Brain pericyte (primary cell): ENCODE measurements at regions not wholly inside any gene's neighbourhood (a gene's known extent, or its start where the extent isn't known, plus 50 kb on each side); places are given as distances from the start of the nearest gene placed in this dataset.

Source experiments
- DNase-seq: peaks from one replicate; pipeline ENCODE4 v3.0.0-alpha.2; 2012; ENCODE audit warnings: low read depth, low spot score

DNA sequence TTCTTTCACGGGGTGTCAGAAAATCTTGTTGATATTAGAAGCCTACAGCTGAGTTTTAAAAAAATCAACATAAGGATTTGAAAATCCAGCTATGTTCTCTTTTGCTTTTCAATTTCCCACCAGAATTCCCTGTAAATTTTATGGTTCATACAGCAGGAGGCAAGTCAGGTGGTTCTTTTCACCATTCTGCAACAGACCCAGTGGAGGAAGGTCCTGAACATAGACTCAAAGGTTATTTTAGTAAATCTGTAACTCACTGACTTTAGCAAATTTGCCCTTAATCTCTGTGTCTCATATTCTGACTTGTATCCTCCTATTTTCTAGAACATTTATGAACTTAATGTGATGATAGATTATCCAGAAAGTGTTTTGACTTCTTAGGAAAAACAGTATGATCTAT is 235.4 kb upstream of the E2F7 start:
- no peak for DNase-seq

DNA sequence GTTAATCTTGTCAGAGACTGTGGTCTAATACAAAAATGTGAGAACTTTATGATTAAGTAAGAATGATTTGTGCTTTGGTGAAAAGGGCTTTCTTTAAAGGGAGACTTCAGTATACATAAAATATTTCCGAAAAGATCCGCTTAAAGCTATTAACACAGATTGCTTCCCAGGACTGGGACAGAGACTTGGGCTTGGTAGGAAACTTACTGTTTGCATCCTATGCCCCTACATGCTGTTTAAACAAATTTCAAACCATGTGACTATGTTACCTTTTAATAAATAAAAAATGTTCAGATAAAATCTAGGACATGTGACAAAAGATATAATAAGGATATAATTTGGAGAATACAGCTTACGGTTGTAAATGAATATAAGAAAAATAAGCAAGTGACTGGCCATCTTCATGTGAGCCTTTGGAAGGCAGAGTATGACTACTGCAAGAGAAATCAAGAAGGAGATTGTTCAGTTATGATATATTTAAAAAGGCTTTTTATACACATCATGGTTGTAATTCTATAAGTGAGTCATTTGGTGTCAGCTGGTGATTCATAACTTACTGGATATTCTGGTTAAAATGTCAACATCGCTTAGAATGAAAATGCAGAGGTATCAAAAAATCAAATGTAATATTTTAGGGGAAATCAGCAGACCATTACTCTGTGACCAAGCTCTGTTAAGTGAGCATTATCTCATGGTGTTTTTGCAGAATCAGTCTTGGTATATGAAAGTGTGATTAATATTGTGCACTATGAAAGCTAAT is 234.7 kb upstream of the E2F7 start:
- peak; percentile 12 for DNase-seq

DNA sequence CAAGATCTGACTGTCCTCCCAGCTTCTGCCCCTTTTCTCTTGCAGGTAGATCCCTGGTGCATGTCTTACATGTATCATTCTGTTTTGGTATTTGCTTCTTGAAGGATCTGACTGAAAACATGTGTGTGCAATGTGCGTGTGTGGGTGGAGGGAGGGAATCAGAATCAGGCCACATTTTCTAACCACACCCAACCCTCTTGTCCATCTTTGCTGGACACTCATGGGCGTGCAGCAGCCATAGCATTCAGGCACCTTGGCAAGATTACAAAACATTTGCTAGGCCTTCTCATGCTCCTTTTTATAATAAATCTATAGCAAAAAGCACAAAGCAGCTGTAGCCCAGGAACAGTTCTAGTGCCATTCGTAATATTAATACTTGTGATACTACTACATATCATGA is 233.6 kb upstream of the E2F7 start:
- no peak for DNase-seq

- no peak for DNase-seq
Measured at GRCh38 chr12:77294016-77294415, 228.6 kb upstream of the E2F7 start.

- DNase-seq, result no peak
Measured at GRCh38 chr12:77274926-77275325, 209.6 kb upstream of the E2F7 start.

DNA sequence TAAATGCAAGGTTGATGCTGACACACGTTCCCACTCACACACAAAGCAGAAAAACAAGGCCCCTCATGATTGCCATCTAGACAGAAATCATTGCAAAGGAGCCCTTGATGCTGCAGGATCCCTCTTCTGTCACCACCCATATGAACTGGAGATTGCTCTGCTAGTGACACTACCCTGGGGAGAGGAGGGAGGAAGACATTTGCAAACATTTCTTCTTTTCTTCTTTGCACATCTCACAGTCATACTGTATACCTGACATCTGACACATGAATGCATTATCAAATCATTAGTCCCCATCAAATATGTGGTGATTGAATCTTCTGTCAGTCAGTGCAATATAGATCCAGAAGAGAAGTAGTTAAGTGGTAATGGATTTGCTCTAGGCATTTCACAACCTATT is 208.5 kb upstream of the E2F7 start:
- no peak for DNase-seq

GRCh38 chr12:77256956-77257355 is 191.6 kb upstream of the E2F7 start:
- peak; percentile 1 for DNase-seq

- DNase-seq, result no peak
Measured at GRCh38 chr12:77253321-77253720, 188.0 kb upstream of the E2F7 start.

- DNase-seq, result no peak
Measured at GRCh38 chr12:77251799-77252198, 186.4 kb upstream of the E2F7 start.

GRCh38 chr12:77249892-77250291 is 184.5 kb upstream of the E2F7 start:
- no peak for DNase-seq

DNA sequence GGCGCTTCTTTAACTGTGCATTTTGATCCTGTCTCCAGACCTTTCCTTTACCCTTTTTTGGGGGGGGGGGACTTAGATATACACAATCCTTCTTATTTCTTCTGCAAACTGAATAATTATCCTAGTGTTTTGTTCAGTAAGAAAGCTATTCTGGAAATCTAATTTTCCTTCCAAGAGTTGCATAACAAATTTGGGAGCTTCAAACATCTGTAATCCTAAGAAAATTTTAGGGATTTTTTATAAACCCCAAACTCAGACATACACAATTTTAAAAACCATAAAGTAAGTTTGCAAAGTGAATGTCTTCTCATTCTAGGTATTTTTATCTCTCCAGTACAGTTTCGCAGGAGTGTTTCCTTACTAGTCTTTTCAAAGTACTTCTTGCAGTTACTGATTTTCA is 182.7 kb upstream of the E2F7 start:
- no peak for DNase-seq

DNA sequence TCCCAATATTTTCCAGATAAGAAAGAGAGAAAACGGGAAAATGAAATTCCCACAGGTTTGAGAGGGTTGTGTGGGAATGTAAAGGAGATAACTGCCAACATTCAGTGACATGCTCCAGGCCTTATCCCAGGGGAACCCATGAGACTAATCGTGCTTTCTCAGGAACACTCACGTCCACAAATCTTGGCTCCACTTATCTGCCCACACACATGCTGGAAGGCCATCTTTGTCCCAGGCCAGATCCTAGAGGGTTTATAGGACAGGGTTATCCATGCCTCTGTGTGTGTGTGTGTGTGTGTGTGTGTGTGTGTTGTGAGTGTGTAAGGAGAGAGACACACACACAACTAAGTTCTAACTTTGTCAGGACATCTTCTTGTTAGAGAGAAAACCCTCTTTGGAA is 182.2 kb upstream of the E2F7 start:
- DNase-seq, result no peak

DNA sequence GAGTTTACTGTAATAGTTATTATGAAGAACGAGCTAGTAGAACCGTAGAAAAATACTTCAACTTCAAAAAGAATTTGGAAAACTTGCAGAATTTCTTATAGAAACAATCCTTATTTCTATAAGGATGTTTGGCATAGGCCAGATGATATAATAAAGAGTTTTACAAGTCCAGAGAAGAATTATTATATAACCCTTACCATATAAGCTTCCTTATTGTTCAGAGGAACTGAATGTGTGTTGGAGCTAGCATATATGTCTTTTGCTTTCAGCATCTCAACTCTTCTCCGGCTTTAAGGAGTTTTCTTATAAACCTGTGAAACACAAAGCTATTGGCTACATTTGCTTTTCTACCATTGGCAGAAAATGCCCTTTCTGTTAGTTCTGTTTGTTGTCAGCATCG is 178.0 kb upstream of the E2F7 start:
- DNase-seq, result no peak

GRCh38 chr12:77239617-77240016 is 174.2 kb upstream of the E2F7 start:
- DNase-seq, result no peak

DNA sequence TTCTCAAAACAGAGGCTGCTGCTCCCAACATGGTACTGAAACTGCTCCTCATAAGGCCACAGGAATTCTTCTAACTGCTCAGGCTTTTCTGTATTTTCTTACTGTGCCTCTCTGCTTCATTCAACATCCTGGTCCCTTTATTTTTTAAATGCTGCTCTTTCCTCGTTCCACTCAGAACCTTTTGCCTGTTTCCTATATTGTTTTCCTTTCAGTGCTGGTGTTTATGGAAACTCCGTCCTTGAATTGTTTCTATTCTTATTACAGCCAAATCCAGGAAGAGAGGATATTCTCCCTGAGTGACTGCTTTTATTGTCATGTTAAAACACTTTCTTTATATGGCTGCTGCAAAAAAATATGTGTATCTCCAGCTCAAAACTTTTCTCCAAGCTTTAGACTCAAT is 173.0 kb upstream of the E2F7 start:
- DNase-seq, result no peak

DNA sequence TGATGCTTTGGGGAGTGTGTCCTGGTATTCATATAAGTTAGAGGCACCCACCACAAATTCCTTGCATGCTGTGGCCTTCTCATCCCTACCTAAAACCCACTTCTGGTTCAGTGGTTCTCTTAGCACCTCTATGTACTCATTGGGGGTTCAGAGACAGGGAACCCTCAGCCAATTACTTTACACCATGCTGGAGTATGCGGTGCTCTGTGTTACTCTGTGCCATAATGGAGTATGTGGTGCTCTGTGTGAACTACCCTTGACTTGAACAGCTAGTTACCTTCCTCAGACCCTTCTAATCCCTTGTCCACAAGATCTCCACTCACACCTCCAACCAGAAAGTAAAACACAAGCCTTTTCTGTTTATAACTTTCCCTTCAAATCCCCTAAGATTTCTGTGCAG is 172.5 kb upstream of the E2F7 start:
- DNase-seq, result no peak

DNA sequence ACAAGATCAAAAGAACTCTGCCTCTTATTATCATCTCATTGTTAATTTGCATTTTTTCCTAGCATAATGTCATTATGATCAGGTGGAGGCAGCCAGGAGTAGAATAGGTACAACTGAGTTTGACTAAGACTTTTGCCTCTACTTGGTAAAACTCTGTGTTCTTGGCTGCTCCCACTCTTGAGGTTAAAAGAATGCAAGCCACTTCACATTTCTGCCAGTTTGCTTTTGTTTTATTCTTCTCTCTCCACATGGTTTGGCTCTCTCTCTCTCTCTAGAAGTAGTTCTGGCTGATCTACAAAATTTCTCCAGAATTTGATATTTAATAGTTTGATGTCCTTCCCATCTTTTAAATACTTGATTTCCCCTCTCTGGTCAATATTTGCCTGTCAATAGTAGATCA is 170.7 kb upstream of the E2F7 start:
- no peak for DNase-seq

DNA sequence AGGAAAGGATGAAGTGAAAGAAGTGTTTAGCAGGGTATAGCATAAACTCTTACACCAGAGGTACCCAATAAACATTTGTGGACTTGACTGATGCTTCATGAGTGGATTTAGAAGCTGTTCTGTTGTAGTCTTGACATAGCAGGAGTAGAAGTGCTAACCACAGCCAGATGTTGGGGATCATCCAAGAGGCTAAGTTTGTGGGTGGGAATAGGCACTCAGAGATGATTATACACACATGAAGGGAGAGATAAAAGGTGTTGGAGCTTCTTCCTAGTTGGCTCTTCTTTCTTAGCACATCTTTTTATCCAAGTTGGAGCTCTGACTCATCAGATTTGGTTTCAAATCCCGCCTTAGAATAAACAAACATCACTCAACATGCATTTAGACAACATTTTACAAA is 166.7 kb upstream of the E2F7 start:
- DNase-seq, result no peak

DNA sequence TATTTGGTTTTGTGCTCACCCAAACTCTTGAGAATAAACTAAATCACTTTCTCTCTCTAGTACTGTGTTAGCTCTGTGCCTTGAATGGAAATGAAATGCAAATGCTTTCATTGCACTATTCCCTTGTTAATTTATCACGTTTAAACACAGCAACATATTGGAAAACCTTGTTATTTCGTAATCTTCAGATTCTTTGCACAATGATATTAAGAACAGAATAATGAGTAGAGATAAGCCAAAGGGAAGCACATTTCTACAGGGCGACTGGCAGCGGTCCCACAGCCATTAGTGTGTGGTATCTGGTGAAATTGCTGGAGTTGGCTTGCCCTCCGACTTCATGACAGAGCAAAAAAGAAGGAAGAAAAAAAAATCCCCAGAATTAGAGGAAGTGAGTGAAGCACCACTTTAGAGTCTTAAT is 166.1 kb upstream of the E2F7 start:
- DNase-seq, result no peak

GRCh38 chr12:77229640-77230442 is 164.5 kb upstream of the E2F7 start:
- DNase-seq, result peak; percentile 34

DNA sequence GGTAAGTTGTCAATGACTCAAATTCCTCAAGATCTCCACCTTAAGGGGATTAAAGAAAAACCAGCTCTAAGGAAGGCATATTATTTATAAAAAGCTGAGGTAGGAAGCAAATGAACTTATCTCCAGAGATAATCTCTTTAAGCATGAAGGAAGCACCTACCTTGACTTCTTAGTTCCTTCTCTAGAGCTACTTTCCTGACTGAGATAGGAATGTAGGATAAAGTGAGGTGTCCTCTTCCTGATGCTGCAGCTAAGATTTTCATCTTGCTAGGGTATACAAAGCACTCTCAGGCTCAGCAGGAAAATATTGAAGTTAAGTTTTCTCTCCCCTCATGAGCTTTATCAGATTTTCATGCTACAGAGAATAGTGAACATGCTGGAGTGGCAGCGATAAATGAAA is 163.0 kb upstream of the E2F7 start:
- DNase-seq, result no peak

GRCh38 chr12:77226368-77226767 is 161.0 kb upstream of the E2F7 start:
- DNase-seq, result no peak

- DNase-seq, result no peak
Measured at GRCh38 chr12:77225373-77225772, 160.0 kb upstream of the E2F7 start.
